PC-9 (cell line): ENCODE measurements at regions not wholly inside any gene's neighbourhood (a gene's known extent, or its start where the extent isn't known, plus 50 kb on each side); places are given as distances from the start of the nearest gene placed in this dataset.

Source experiments
- BruUV-seq: library from RNA; stranded (reverse); fragments of 400-500 nt; replicated peaks from 2 replicates; lab custom pipeline; 2021; lab: Mats Ljungman, UMichigan
- CTCF ChIA-PET: fragments of 300-600 bp; sonication (Branson Sonifier 250); formaldehyde crosslinking; loops from one replicate; lab custom pipeline; 2022; ENCODE audit warnings: antibody characterized with exemption; lab: Charles Lee
- POLR2A ChIA-PET: fragments of 300-600 bp; sonication (Branson Sonifier 250); formaldehyde crosslinking; loops from one replicate; lab custom pipeline; 2022; ENCODE audit warnings: antibody characterized with exemption; ENCODE audit not compliant: unreplicated experiment; lab: Charles Lee
- DNase-seq, 2 experiments: peaks; one replicate each; pipeline versions ENCODE4 v3.0.0 to v3.0.0-alpha.2; 2015 to 2022; ENCODE audit warnings: mixed read lengths in 1 of 2
- H2AFZ ChIP-seq: fragments of 200-600 bp; sonication (generic); 2 replicates; pipeline ENCODE4 v1.8.1; 2017; ENCODE audit warnings: antibody characterized with exemption
- H3F3A ChIP-seq: fragments of 200-600 bp; sonication (generic); 2 replicates; pipeline ENCODE4 v1.8.1; 2017; ENCODE audit warnings: antibody characterized with exemption, mild to moderate bottlenecking, low read depth; ENCODE audit not compliant: insufficient read depth
- H3K27ac ChIP-seq: fragments of 200-600 bp; sonication (generic); 2 replicates; pipeline ENCODE4 v1.6.1; 2016; ENCODE audit warnings: mixed run types
- H3K27me3 ChIP-seq: fragments of 200-600 bp; sonication (generic); 2 replicates; pipeline ENCODE4 v1.6.1; 2016; ENCODE audit warnings: low read depth, mixed run types; ENCODE audit not compliant: insufficient read depth
- H3K36me3 ChIP-seq: fragments of 200-600 bp; sonication (generic); 2 replicates; pipeline ENCODE4 v1.6.1; 2016; ENCODE audit warnings: low read depth, mixed run types
- H3K4me1 ChIP-seq: fragments of 200-600 bp; sonication (generic); replicated peaks from 2 replicates; pipeline ENCODE4 v1.6.1; 2016; ENCODE audit warnings: mixed run types; ENCODE audit not compliant: insufficient read depth
- H3K4me2 ChIP-seq: fragments of 200-600 bp; sonication (generic); 2 replicates; pipeline ENCODE4 v1.6.1; 2017; ENCODE audit warnings: mixed run types
- H3K4me3 ChIP-seq: fragments of 200-600 bp; sonication (generic); 2 replicates; pipeline ENCODE4 v1.6.1; 2016; ENCODE audit warnings: mixed run types
- H3K79me2 ChIP-seq: fragments of 200-600 bp; sonication (generic); 2 replicates; pipeline ENCODE4 v1.6.1; 2017; ENCODE audit warnings: low read depth, mixed run types
- H3K9me2 ChIP-seq: fragments of 200-600 bp; sonication (generic); 2 replicates; pipeline ENCODE4 v1.8.1; 2017; ENCODE audit warnings: mild to moderate bottlenecking; ENCODE audit not compliant: insufficient read depth
- H3K9me3 ChIP-seq: fragments of 200-600 bp; sonication (generic); 2 replicates; pipeline ENCODE4 v1.8.1; 2016; ENCODE audit warnings: low read depth; ENCODE audit not compliant: insufficient read depth
- H4K20me1 ChIP-seq: fragments of 200-600 bp; sonication (generic); 2 replicates; pipeline ENCODE4 v1.8.1; 2017; ENCODE audit not compliant: insufficient read depth
- EZH2 ChIP-seq: fragments of 200-600 bp; sonication (generic); IDR thresholded peaks from 2 replicates; pipeline ENCODE4 v1.8.0; 2017; ENCODE audit warnings: antibody characterized with exemption, low read depth
- intact Hi-C: fragments of 100-400 bp; cut with micrococcal nuclease; formaldehyde crosslinking; loops from one replicate; pipeline ENCODE4 v1.10.0; 2022; ENCODE audit not compliant: unreplicated experiment
- TF ChIP-seq, protein P1 (sequence below): fragments of 200-600 bp; sonication (generic); conservative IDR thresholded peaks from 2 replicates; pipeline ENCODE4 v1.6.1; 2017; ENCODE audit warnings: mixed run types, antibody characterized with exemption, mild to moderate bottlenecking, moderate library complexity

DNA sequence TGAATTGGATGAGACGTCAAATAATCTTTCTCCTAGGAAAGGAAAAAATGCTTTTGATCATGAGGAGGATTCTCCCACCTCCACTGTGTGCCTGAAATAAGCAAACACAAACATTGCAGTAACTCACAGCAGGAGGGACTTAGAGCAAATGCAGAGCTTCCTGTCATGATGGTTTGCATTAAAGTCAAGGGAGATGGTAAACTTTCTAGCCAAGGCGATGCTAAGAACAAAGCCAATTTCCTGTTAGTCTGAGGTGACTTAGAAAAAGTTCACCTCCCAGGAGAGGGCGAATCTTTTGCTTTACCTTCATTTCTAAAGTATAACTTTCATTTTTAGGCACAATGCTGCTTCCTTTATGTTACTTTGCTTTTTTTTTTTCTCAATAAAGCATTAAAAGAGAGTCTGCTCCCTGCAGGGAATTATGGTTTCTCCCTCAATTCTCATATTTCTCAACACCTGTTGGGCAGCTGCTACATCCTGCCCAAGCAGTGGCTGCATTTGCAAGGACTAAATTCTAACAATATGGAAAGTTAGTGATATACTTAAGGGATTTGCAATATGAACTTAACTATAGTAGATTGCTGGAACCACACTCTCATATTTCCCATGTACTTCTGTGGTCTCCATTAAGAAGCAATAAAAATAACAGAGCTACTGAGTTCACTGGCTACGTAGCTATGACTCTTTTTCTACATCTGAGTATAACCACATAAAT lies 175.6 kb downstream of the PCTP start:
- H4K20me1 ChIP-seq, result no peaks in the 10 kb centered on the region
- ChIA-PET POLR2A (no interaction called here), CTCF (no interaction called here)
- TF ChIP-seq, protein P1, sequence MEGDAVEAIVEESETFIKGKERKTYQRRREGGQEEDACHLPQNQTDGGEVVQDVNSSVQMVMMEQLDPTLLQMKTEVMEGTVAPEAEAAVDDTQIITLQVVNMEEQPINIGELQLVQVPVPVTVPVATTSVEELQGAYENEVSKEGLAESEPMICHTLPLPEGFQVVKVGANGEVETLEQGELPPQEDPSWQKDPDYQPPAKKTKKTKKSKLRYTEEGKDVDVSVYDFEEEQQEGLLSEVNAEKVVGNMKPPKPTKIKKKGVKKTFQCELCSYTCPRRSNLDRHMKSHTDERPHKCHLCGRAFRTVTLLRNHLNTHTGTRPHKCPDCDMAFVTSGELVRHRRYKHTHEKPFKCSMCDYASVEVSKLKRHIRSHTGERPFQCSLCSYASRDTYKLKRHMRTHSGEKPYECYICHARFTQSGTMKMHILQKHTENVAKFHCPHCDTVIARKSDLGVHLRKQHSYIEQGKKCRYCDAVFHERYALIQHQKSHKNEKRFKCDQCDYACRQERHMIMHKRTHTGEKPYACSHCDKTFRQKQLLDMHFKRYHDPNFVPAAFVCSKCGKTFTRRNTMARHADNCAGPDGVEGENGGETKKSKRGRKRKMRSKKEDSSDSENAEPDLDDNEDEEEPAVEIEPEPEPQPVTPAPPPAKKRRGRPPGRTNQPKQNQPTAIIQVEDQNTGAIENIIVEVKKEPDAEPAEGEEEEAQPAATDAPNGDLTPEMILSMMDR, result no peak
- no peak for TF ChIP-seq EZH2
- intact Hi-C loops, result no loop called here
- H3K27ac ChIP-seq, result no peak overlapping the region
- H2AFZ ChIP-seq, result no peak overlapping the region
- DNase-seq, result no peak
- H3F3A ChIP-seq, result no peaks in the 10 kb centered on the region
- H3K4me2 ChIP-seq, result no peak overlapping the region
- H3K4me3 ChIP-seq, result no peak overlapping the region
- no peaks in the 10 kb centered on the region for H3K79me2 ChIP-seq
- H3K9me3 ChIP-seq, result no peaks in the 10 kb centered on the region
- no TSS peak for BruUV-seq
- H3K27me3 ChIP-seq, result no peaks in the 10 kb centered on the region
- no peaks in the 10 kb centered on the region for H3K36me3 ChIP-seq
- H3K4me1 ChIP-seq, result no peaks in the 10 kb centered on the region
- no peaks in the 10 kb centered on the region for H3K9me2 ChIP-seq

DNA sequence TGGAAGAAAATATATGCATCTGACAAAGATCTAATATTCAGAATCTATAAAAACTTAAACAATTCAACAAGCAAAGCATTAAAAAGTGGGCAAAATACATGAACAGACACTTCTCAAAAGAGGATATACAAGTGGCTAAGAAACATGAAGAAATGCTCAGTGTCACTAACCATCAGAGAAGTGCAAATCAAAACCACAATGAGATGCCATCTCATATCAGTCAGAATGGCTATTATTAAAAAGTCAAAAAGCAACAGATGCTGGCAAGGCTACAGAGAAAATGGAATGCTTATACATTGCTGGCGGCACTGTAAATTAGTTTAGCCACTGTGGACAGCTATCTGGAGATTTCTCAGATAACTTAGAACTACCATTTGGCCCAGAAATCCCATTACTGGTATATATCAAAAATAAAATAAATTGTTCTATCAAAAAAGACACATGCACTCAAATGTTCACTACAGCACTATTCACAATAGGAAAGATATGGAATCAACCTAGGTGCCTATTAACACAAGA lies 179.5 kb downstream of the PCTP start:
- no peaks in the 10 kb centered on the region for H4K20me1 ChIP-seq
- DNase-seq, result no peak
- H3K79me2 ChIP-seq, result no peaks in the 10 kb centered on the region
- intact Hi-C loops, result no loop called here
- TF ChIP-seq, protein P1, result no peak
- no peak for TF ChIP-seq EZH2
- no TSS peak for BruUV-seq
- H3K27me3 ChIP-seq, result no peaks in the 10 kb centered on the region
- no peaks in the 10 kb centered on the region for H3F3A ChIP-seq
- H3K27ac ChIP-seq, result no peak overlapping the region
- ChIA-PET CTCF (no interaction called here), POLR2A (no interaction called here)
- H3K4me3 ChIP-seq, result no peak overlapping the region
- H3K4me2 ChIP-seq, result no peak overlapping the region
- H3K36me3 ChIP-seq, result no peaks in the 10 kb centered on the region
- H3K9me2 ChIP-seq, result no peaks in the 10 kb centered on the region
- H2AFZ ChIP-seq, result no peak overlapping the region
- no peaks in the 10 kb centered on the region for H3K9me3 ChIP-seq
- no peaks in the 10 kb centered on the region for H3K4me1 ChIP-seq

DNA sequence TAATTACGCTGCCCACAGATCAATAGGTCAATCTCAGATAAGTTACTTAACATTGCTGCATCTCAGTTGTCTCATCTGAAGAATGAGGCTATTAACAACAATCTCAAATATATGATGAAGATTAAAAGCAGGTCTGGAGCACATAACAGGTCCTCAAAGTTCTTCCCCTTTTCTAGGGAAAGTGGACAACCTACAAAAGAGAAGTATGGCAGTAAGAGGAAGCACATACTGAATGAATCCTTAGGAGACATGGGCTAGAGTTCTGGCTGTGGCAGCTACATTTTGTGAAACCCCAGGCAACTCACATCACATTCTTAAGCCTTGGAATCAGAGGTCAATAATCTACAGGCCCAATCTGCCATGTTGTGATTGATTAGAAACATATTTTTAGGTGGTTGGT lies 180.6 kb downstream of the PCTP start:
- Histone ChIP-seq H2AFZ (no peak overlapping the region), H3K27me3 (peaks cover 8% of the 10 kb centered on the region; the same call in 1 of the 2 replicates), H3F3A (no peaks in the 10 kb centered on the region), H3K79me2 (no peaks in the 10 kb centered on the region), H3K4me1 (no peaks in the 10 kb centered on the region), H4K20me1 (no peaks in the 10 kb centered on the region), H3K9me3 (no peaks in the 10 kb centered on the region), H3K36me3 (no peaks in the 10 kb centered on the region), H3K4me3 (no peak overlapping the region), H3K9me2 (no peaks in the 10 kb centered on the region), H3K27ac (no peak overlapping the region), H3K4me2 (no peak overlapping the region)
- TF ChIP-seq EZH2, result no peak
- TF ChIP-seq, protein P1, result no peak
- POLR2A ChIA-PET, result no interaction called here
- intact Hi-C loops, result no loop called here
- DNase-seq, result no peak
- CTCF ChIA-PET, result no interaction called here
- no TSS peak for BruUV-seq
